ENCODE measurements at regions not wholly inside any gene's neighbourhood (a gene's known extent, or its start where the extent isn't known, plus 50 kb on each side); places are given as distances from the start of the nearest gene placed in this dataset.

DNA sequence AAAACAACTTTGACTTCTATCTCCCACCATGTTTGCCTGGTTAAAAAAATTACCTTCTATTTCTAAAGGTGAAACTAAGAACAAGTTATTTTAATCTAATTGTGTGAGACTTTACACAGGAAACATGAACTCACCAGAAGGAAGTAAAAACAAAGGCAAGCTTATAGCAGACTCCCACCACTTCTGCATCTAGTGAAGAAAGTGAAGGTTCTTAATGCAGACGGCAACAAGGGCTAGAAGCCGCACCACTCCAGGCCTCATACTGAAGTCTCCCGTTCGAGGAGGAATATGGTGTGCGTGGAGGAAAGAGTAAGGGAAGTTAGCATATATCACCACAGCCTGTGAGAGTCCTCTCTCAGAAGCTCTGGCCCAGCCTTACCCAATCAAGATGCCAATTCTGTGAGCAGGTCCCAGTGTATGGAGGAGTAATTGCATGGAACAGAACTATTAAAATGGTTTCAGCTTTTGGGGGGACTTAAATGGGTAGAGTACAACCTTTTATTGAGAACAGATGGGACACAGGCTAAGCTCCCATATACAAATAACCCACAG, 958.7 kb downstream of the BCL11A start:
- no peaks in the 10 kb centered on the region for H3K27me3 ChIP-seq (ENCODE audit: low read depth, low read length)
- H4K20me1 ChIP-seq (ENCODE audit: insufficient read depth, low read length) = no peaks in the 10 kb centered on the region
- H3K4me1 ChIP-seq (ENCODE audit: low read length) = no peaks in the 10 kb centered on the region
- no peak for TF ChIP-seq EZH2phosphoT487 (IDR thresholded peaks at IDR 0.05; ENCODE audit: low read depth)
- H3K9ac ChIP-seq (ENCODE audit: low read length) = no peak overlapping the region
- no peak overlapping the region for H3K4me2 ChIP-seq (ENCODE audit: low read length)
- no peak overlapping the region for H3K27ac ChIP-seq (ENCODE audit: low read length)
- H3K36me3 ChIP-seq (replicated peaks; ENCODE audit: low read depth, low read length) = no peaks in the 10 kb centered on the region
- no peak overlapping the region for H2AFZ ChIP-seq (ENCODE audit: low read depth, low read length)
- no peaks in the 10 kb centered on the region for H3K79me2 ChIP-seq (ENCODE audit: low read length)
- no peak overlapping the region for H3K4me3 ChIP-seq (ENCODE audit: low read length)
- H3K9me3 ChIP-seq (ENCODE audit: insufficient read depth, low read length) = no peaks in the 10 kb centered on the region

GRCh38 chr2:59590798-59591197, 962.7 kb downstream of the BCL11A start:
- H3K79me2 ChIP-seq (ENCODE audit: low read length) = no peaks in the 10 kb centered on the region
- no peak overlapping the region for H3K4me2 ChIP-seq (ENCODE audit: low read length)
- no peaks in the 10 kb centered on the region for H3K9me3 ChIP-seq (ENCODE audit: insufficient read depth, low read length)
- no peak overlapping the region for H3K9ac ChIP-seq (ENCODE audit: low read length)
- H3K4me3 ChIP-seq (ENCODE audit: low read length) = no peak overlapping the region
- H2AFZ ChIP-seq (ENCODE audit: low read depth, low read length) = no peak overlapping the region
- no peaks in the 10 kb centered on the region for H3K36me3 ChIP-seq (replicated peaks; ENCODE audit: low read depth, low read length)
- H4K20me1 ChIP-seq (ENCODE audit: insufficient read depth, low read length) = no peaks in the 10 kb centered on the region
- no peak overlapping the region for H3K27ac ChIP-seq (ENCODE audit: low read length)
- no peak for TF ChIP-seq EZH2phosphoT487 (IDR thresholded peaks at IDR 0.05; ENCODE audit: low read depth)
- H3K4me1 ChIP-seq (ENCODE audit: low read length) = no peaks in the 10 kb centered on the region
- H3K27me3 ChIP-seq (ENCODE audit: low read depth, low read length) = no peaks in the 10 kb centered on the region

- H3K27ac ChIP-seq (ENCODE audit: low read length) = no peak overlapping the region
- TF ChIP-seq, protein P1, sequence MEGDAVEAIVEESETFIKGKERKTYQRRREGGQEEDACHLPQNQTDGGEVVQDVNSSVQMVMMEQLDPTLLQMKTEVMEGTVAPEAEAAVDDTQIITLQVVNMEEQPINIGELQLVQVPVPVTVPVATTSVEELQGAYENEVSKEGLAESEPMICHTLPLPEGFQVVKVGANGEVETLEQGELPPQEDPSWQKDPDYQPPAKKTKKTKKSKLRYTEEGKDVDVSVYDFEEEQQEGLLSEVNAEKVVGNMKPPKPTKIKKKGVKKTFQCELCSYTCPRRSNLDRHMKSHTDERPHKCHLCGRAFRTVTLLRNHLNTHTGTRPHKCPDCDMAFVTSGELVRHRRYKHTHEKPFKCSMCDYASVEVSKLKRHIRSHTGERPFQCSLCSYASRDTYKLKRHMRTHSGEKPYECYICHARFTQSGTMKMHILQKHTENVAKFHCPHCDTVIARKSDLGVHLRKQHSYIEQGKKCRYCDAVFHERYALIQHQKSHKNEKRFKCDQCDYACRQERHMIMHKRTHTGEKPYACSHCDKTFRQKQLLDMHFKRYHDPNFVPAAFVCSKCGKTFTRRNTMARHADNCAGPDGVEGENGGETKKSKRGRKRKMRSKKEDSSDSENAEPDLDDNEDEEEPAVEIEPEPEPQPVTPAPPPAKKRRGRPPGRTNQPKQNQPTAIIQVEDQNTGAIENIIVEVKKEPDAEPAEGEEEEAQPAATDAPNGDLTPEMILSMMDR (IDR thresholded peaks at IDR 0.05; ENCODE audit: low read depth, low read length) = no peak
- TF ChIP-seq EZH2phosphoT487 (IDR thresholded peaks at IDR 0.05; ENCODE audit: low read depth) = no peak
- H3K4me2 ChIP-seq (ENCODE audit: low read length) = no peak overlapping the region
- H2AFZ ChIP-seq (ENCODE audit: low read depth, low read length) = no peak overlapping the region
- H3K9me3 ChIP-seq (ENCODE audit: insufficient read depth, low read length) = no peaks in the 10 kb centered on the region
- peaks cover under 1% of the 10 kb centered on the region; the same call in 1 of the 2 replicates for H3K4me1 ChIP-seq (ENCODE audit: low read length)
- H4K20me1 ChIP-seq (ENCODE audit: insufficient read depth, low read length) = no peaks in the 10 kb centered on the region
- no peak overlapping the region for H3K9ac ChIP-seq (ENCODE audit: low read length)
- H3K27me3 ChIP-seq (ENCODE audit: low read depth, low read length) = no peaks in the 10 kb centered on the region
- H3K79me2 ChIP-seq (ENCODE audit: low read length) = no peaks in the 10 kb centered on the region
- H3K36me3 ChIP-seq (replicated peaks; ENCODE audit: low read depth, low read length) = no peaks in the 10 kb centered on the region
- H3K4me3 ChIP-seq (ENCODE audit: low read length) = no peak overlapping the region
Measured at GRCh38 chr2:59589881-59590280, 963.6 kb downstream of the BCL11A start.

DNA sequence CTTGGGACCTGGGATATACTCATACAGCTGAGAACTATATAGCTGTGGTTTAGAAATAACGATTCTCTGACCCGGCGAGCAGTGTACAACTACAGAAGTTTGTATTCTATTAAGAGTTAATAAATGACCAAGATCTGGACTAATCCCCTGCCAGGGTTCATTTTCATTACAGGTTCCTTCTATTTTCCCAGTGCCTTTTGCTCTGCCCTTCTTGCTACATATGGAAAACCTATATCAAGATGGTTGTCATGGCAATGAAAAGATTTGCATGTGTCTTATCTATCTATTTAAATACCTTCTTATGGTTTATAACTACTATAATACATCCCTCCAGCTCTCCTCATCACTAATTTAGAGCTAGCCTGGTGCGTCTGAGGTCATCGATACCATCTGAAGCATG, 965.2 kb downstream of the BCL11A start:
- H2AFZ ChIP-seq (ENCODE audit: low read depth, low read length) = no peak overlapping the region
- H3K4me1 ChIP-seq (ENCODE audit: low read length) = peaks cover 10% of the 10 kb centered on the region; the same call in 1 of the 2 replicates
- H3K27ac ChIP-seq (ENCODE audit: low read length) = no peak overlapping the region
- no peaks in the 10 kb centered on the region for H4K20me1 ChIP-seq (ENCODE audit: insufficient read depth, low read length)
- H3K27me3 ChIP-seq (ENCODE audit: low read depth, low read length) = no peaks in the 10 kb centered on the region
- no peaks in the 10 kb centered on the region for H3K9me3 ChIP-seq (ENCODE audit: insufficient read depth, low read length)
- TF ChIP-seq EZH2phosphoT487 (IDR thresholded peaks at IDR 0.05; ENCODE audit: low read depth) = no peak
- TF ChIP-seq, protein P1 (IDR thresholded peaks at IDR 0.05; ENCODE audit: low read depth, low read length) = no peak
- H3K79me2 ChIP-seq (ENCODE audit: low read length) = no peaks in the 10 kb centered on the region
- no peaks in the 10 kb centered on the region for H3K36me3 ChIP-seq (replicated peaks; ENCODE audit: low read depth, low read length)
- no peak overlapping the region for H3K9ac ChIP-seq (ENCODE audit: low read length)
- H3K4me2 ChIP-seq (ENCODE audit: low read length) = no peak overlapping the region
- no peak overlapping the region for H3K4me3 ChIP-seq (ENCODE audit: low read length)

DNA sequence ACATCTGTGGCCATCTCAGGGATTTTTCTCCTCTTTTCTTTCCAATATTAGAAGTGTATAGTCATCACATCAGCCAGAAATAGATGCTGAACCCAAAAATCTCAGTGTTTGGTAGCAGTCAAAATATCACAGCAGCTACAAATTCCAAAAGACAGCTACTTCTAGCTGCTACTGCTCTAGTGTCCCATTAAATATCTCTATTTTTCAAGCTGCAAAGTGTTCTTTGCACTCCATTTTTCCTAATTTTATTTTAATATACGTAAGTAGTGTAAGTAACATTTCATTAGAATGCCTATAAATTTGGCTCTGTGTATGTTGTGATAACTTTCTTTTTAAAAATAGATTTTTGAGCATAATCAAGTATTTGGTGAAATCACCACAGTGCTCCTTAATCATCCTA, 967.3 kb downstream of the BCL11A start:
- Histone ChIP-seq H3K36me3 (replicated peaks; ENCODE audit: low read depth, low read length) (no peaks in the 10 kb centered on the region), H2AFZ (ENCODE audit: low read depth, low read length) (no peak overlapping the region), H3K79me2 (ENCODE audit: low read length) (no peaks in the 10 kb centered on the region), H3K9ac (ENCODE audit: low read length) (no peak overlapping the region), H3K9me3 (ENCODE audit: insufficient read depth, low read length) (no peaks in the 10 kb centered on the region), H3K4me3 (ENCODE audit: low read length) (no peak overlapping the region), H3K27ac (ENCODE audit: low read length) (no peak overlapping the region), H3K27me3 (ENCODE audit: low read depth, low read length) (no peaks in the 10 kb centered on the region), H3K4me2 (ENCODE audit: low read length) (no peak overlapping the region), H4K20me1 (ENCODE audit: insufficient read depth, low read length) (no peaks in the 10 kb centered on the region), H3K4me1 (ENCODE audit: low read length) (peaks cover 12% of the 10 kb centered on the region; the same call in 1 of the 2 replicates)
- no peak for TF ChIP-seq EZH2phosphoT487 (IDR thresholded peaks at IDR 0.05; ENCODE audit: low read depth)
- TF ChIP-seq, protein P1 (IDR thresholded peaks at IDR 0.05; ENCODE audit: low read depth, low read length) = no peak

Data from OCI-LY3 (cell line).